ENCODE measurements at regions not wholly inside any gene's neighbourhood (a gene's known extent, or its start where the extent isn't known, plus 50 kb on each side); places are given as distances from the start of the nearest gene placed in this dataset.

DNA sequence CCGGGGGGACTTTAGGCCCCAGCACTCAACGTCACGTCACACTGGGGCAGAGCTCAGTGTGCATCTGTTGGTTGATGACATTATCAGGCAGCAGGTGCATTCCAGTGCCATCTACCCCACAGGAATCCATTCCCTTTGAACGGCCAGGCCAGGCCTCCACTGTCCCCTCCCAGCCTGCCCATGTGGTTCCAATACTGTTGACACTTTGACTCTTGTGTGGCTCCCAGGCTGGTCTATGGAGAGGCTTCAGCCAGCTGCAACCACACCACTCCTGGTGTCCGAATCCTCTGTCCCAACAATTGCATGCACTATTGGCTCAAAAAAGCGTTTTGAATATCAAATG, 92.0 kb upstream of the SIM2 start:
- ATAC-seq = no peak
- H3K36me3 ChIP-seq = no peaks in the 10 kb centered on the region
- H3K27ac ChIP-seq = no peak overlapping the region
- H3K4me3 ChIP-seq = no peak overlapping the region
- TF ChIP-seq, protein P1, sequence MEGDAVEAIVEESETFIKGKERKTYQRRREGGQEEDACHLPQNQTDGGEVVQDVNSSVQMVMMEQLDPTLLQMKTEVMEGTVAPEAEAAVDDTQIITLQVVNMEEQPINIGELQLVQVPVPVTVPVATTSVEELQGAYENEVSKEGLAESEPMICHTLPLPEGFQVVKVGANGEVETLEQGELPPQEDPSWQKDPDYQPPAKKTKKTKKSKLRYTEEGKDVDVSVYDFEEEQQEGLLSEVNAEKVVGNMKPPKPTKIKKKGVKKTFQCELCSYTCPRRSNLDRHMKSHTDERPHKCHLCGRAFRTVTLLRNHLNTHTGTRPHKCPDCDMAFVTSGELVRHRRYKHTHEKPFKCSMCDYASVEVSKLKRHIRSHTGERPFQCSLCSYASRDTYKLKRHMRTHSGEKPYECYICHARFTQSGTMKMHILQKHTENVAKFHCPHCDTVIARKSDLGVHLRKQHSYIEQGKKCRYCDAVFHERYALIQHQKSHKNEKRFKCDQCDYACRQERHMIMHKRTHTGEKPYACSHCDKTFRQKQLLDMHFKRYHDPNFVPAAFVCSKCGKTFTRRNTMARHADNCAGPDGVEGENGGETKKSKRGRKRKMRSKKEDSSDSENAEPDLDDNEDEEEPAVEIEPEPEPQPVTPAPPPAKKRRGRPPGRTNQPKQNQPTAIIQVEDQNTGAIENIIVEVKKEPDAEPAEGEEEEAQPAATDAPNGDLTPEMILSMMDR (IDR thresholded peaks at IDR 0.05 in 4 of 5, conservative IDR thresholded peaks at IDR 0.05 in 1 of 5) = no peak
- no peak for TF ChIP-seq POLR2A (IDR thresholded peaks at IDR 0.05)
- peaks cover 0 to 5% (median 0%) of the 10 kb centered on the region in 3 donors for H3K27me3 ChIP-seq
- intact Hi-C loops (cut with DNase I; ENCODE audit: low total_unique reads) = no loop called here
- in situ Hi-C loops (cut with MboI; ENCODE audit: low sequenced_read_pairs in 4 of 4) = no loop called here
- H3K9me3 ChIP-seq = no peaks in the 10 kb centered on the region
- no peaks in the 10 kb centered on the region for H3K4me1 ChIP-seq
- no peak for DNase-seq

DNA sequence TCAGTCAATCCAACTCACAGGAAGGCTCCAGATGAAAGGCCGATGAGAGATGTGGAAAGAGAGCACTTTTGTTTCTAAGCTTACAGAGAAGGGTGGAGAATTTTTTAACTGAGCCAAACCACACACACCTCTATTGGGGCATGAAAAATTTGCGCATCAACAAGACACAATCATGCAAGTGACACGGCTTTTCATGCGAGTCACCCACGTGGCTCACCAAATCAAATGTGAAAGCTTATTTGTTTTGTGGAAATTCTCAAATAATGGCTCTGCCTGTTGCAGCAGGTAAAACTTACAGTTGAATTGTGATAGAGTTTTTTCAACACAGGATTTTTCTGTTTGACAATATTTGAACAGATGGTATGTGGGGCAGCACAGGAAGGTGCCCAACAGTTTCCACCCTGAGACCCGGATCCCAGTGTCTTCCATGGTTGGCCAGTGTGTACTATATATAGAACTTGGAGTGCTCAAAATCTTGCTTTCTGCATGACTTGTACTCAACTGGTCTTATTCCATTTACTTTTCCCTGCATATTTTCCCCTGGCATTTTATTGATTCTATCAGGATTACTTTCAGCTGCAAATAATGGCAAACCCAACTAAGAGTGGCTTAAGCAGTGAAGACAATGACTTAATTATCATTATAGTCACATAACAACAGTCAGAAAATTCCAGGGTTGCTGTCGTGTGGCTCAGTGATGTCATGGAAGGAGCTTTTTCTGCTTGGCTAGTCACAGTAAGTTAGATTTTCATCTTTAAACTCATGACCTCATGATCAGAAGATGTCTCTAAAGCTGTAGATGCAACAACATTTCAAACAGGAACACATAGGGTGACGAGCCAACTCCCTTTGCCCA, 90.6 kb upstream of the SIM2 start:
- intact Hi-C loops (cut with DNase I; ENCODE audit: low total_unique reads) = no loop called here
- no peak for DNase-seq
- no peak overlapping the region for H3K27ac ChIP-seq
- no peak for TF ChIP-seq POLR2A (IDR thresholded peaks at IDR 0.05)
- TF ChIP-seq, protein P1 (IDR thresholded peaks at IDR 0.05 in 4 of 5, conservative IDR thresholded peaks at IDR 0.05 in 1 of 5) = no peak
- in situ Hi-C loops (cut with MboI; ENCODE audit: low sequenced_read_pairs in 4 of 4) = no loop called here
- no peaks in the 10 kb centered on the region for H3K4me1 ChIP-seq
- H3K4me3 ChIP-seq = no peak overlapping the region
- H3K36me3 ChIP-seq = no peaks in the 10 kb centered on the region
- no peaks in the 10 kb centered on the region for H3K9me3 ChIP-seq
- H3K27me3 ChIP-seq = peaks cover 0 to 11% (median 0%) of the 10 kb centered on the region in 3 donors
- no peak for ATAC-seq

DNA sequence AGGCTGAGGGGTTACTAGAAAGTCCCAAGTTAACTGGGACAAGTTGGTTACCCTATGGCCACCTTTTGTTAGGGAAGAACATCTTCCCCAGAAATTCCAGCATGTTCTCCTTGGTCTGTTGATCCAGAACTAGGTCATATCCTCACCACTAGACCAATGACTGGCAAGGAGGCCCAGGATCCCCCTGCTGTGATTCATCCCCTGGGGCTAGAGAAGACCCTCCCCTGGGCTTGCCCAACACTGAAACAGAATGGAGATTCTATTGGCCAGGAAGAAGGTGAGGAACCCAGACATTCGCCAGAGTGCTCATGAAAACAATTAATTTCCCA, 90.1 kb upstream of the SIM2 start:
- ATAC-seq (no peak), DNase-seq (no peak)
- in situ Hi-C loops (cut with MboI; ENCODE audit: low sequenced_read_pairs in 4 of 4) (no loop called here), intact Hi-C loops (cut with DNase I; ENCODE audit: low total_unique reads) (no loop called here)
- H3K4me1 ChIP-seq = no peaks in the 10 kb centered on the region
- H3K36me3 ChIP-seq = no peaks in the 10 kb centered on the region
- H3K9me3 ChIP-seq = no peaks in the 10 kb centered on the region
- no peak overlapping the region for H3K4me3 ChIP-seq
- H3K27ac ChIP-seq = no peak overlapping the region
- TF ChIP-seq POLR2A (IDR thresholded peaks at IDR 0.05) = no peak
- TF ChIP-seq, protein P1 (IDR thresholded peaks at IDR 0.05 in 4 of 5, conservative IDR thresholded peaks at IDR 0.05 in 1 of 5) = no peak
- H3K27me3 ChIP-seq = peaks cover 0 to 12% (median 6%) of the 10 kb centered on the region in 3 donors

DNA sequence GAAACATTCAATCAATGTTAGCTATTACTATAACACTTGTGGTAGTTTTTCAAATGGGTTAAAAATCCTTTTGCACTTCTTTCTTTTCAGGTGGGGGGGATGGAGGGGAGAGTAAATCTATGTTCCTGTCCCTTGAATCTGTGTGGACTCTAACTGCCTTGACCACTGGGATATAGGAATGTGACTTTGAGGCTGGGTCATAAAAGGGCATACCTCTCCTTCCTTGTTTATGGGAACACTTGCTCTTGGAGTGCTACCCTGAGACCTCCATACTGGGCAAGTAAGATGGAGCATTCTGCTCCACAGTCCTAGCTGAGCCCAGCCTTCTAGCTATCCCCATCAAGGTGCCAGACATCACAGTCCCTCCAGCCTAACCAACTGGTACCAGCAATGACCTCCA, 89.3 kb upstream of the SIM2 start:
- H3K27me3 ChIP-seq = peaks cover 4 to 12% (median 10%) of the 10 kb centered on the region in 3 donors
- no peak for ATAC-seq
- no peak overlapping the region for H3K27ac ChIP-seq
- no peak for TF ChIP-seq POLR2A (IDR thresholded peaks at IDR 0.05)
- TF ChIP-seq, protein P1 (IDR thresholded peaks at IDR 0.05 in 4 of 5, conservative IDR thresholded peaks at IDR 0.05 in 1 of 5) = no peak
- no peaks in the 10 kb centered on the region for H3K36me3 ChIP-seq
- in situ Hi-C loops (cut with MboI; ENCODE audit: low sequenced_read_pairs in 4 of 4) = no loop called here
- DNase-seq = no peak
- no peak overlapping the region for H3K4me3 ChIP-seq
- H3K4me1 ChIP-seq = no peaks in the 10 kb centered on the region
- H3K9me3 ChIP-seq = no peaks in the 10 kb centered on the region
- intact Hi-C loops (cut with DNase I; ENCODE audit: low total_unique reads) = no loop called here

DNA sequence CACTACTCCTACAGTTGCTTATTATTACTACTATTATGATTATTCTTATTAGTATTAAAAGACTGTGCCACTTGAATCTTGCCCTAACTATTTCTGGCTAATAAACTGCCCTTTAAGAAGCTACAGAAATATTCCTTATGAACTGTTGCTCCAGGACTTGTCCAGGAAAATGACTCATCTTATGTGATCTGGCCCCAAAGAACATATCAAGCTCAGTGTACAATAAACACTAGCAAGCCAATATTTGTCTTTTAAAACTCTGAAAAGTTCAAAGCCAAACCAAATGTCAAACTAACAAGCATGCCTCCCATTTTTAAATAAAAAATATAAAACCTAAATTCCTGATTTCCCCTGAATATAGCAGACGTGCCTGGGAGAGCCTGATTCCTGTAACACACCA, 88.7 kb upstream of the SIM2 start:
- Histone ChIP-seq H3K36me3 (no peaks in the 10 kb centered on the region), H3K9me3 (no peaks in the 10 kb centered on the region), H3K4me1 (no peaks in the 10 kb centered on the region), H3K4me3 (no peak overlapping the region), H3K27ac (no peak overlapping the region), H3K27me3 (peaks cover 8 to 12% (median 10%) of the 10 kb centered on the region in 3 donors)
- TF ChIP-seq POLR2A (IDR thresholded peaks at IDR 0.05) = no peak
- TF ChIP-seq, protein P1 (IDR thresholded peaks at IDR 0.05 in 4 of 5, conservative IDR thresholded peaks at IDR 0.05 in 1 of 5) = no peak
- intact Hi-C loops (cut with DNase I; ENCODE audit: low total_unique reads) (no loop called here), in situ Hi-C loops (cut with MboI; ENCODE audit: low sequenced_read_pairs in 4 of 4) (no loop called here)
- no peak for ATAC-seq
- no peak for DNase-seq
